HepG2 (cell line): ENCODE measurements at regions not wholly inside any gene's neighbourhood (a gene's known extent, or its start where the extent isn't known, plus 50 kb on each side); places are given as distances from the start of the nearest gene placed in this dataset.

Source experiments
- ATAC-seq: fragments of 200-7000 bp; cut with Tn5 transposase; 3 replicates; pipeline ENCODE4 v1.9.1; 2020; ENCODE audit warnings: mild to moderate bottlenecking, moderate library complexity
- BruUV-seq: library from RNA; stranded (reverse); fragments of 400-500 nt; replicated peaks from 2 replicates; lab custom pipeline; 2021; lab: Mats Ljungman, UMichigan
- CTCF ChIA-PET: fragments of 300-600 bp; formaldehyde crosslinking; extraction: SDS; loops from one replicate; lab custom pipeline; 2021; ENCODE audit warnings: low total read pairs, inconsistent platforms, low intra/inter-chr PET ratio; lab: Yijun Ruan, JAX
- POLR2A ChIA-PET: fragments of 350-600 bp; sonication (Branson Sonifier 250); formaldehyde crosslinking; loops from one replicate; lab custom pipeline; 2020; ENCODE audit warnings: antibody characterized with exemption, inconsistent platforms; lab: Yijun Ruan, JAX
- DNase-seq: peaks from one replicate; pipeline ENCODE4 v3.0.0-alpha.2; 2015; ENCODE audit warnings: low spot score
- FAIRE-seq: peaks from 3 replicates; lab custom pipeline; 2011; peaks lifted over from hg19 to GRCh38; lab: Jason Lieb, UNC
- H2AFZ ChIP-seq: one replicate; pipeline ENCODE4 v1.6.1; 2011; ENCODE audit warnings: low read length, inconsistent platforms
- H3K27ac ChIP-seq: fragments of 300-600 bp; 3 replicates; pipeline ENCODE4 v1.8.0; 2011; ENCODE audit warnings: mixed run types, mild to moderate bottlenecking, mixed read lengths, low read length, inconsistent platforms; ENCODE audit not compliant: insufficient read depth; ENCODE audit errors: extremely low read length
- H3K27me3 ChIP-seq, 2 experiments: fragments of 200-600 bp in 1 of 2; 2 replicates in 1 of 2; 3 replicates in 1 of 2; pipeline versions ENCODE4 v1.6.0 to v1.8.0; 2011; ENCODE audit warnings: low read length in 2 of 2, mild to moderate bottlenecking in 2 of 2, moderate library complexity in 2 of 2, inconsistent platforms in 1 of 2; ENCODE audit not compliant: insufficient read depth in 2 of 2, control insufficient read depth in 1 of 2
- H3K36me3 ChIP-seq, 2 experiments: fragments of 200-600 bp in 1 of 2; replicated peaks in 1 of 2; 2 replicates in 1 of 2; 3 replicates in 1 of 2; pipeline versions ENCODE4 v1.5.1 to v1.8.0; 2011; ENCODE audit warnings: low read length in 2 of 2, inconsistent platforms in 1 of 2; ENCODE audit not compliant: insufficient read depth in 2 of 2, control insufficient read depth in 1 of 2
- H3K4me1 ChIP-seq: 2 replicates; pipeline ENCODE4 v1.5.1; 2012; ENCODE audit warnings: low read length, inconsistent platforms; ENCODE audit not compliant: insufficient read depth
- H3K4me2 ChIP-seq: 2 replicates; pipeline ENCODE4 v1.6.0; 2011; ENCODE audit warnings: low read depth, low read length, inconsistent platforms
- H3K4me3 ChIP-seq, 3 experiments: fragments of 200-600 bp in 1 of 3; sonication (generic), shearing (Covaris generic) in 1 of 3; replicated peaks in 1 of 3; 2 replicates each; pipeline ENCODE4 v1.5.1; 2011 to 2016; ENCODE audit warnings: low read length in 3 of 3, inconsistent platforms in 2 of 3, low read depth in 2 of 3, mild to moderate bottlenecking in 2 of 3, control low read depth in 1 of 3, mixed read lengths in 1 of 3; ENCODE audit not compliant: insufficient read depth in 1 of 3
- H3K79me2 ChIP-seq: one replicate; pipeline ENCODE4 v1.6.1; 2011; ENCODE audit warnings: low read length, inconsistent platforms; ENCODE audit not compliant: insufficient read depth
- H3K9ac ChIP-seq: 2 replicates; pipeline ENCODE4 v1.6.0; 2011; ENCODE audit warnings: mild to moderate bottlenecking, low read depth, low read length, inconsistent platforms; ENCODE audit not compliant: insufficient read depth
- H3K9me3 ChIP-seq: 2 replicates; pipeline ENCODE4 v1.5.1; 2012; ENCODE audit warnings: mild to moderate bottlenecking, low read length
- H4K20me1 ChIP-seq: 2 replicates; pipeline ENCODE4 v1.6.0; 2011; ENCODE audit warnings: inconsistent platforms, mild to moderate bottlenecking, low read length, moderate library complexity; ENCODE audit not compliant: insufficient read depth
- ATM ChIP-seq: fragments of 450-650 bp; IDR thresholded peaks from 2 replicates; pipeline ENCODE4 v1.7.1; 2017; ENCODE audit warnings: mild to moderate bottlenecking, borderline replicate concordance
- RAD21 ChIP-seq: fragments of 450-650 bp; formaldehyde crosslinking; IDR thresholded peaks from 2 replicates; pipeline ENCODE4 v1.5.0; 2020; ENCODE audit warnings: mild to moderate bottlenecking
- RARA ChIP-seq: IDR thresholded peaks from 2 replicates; pipeline ENCODE4 v1.6.1; 2016; ENCODE audit warnings: missing genetic modification reagents, missing compliant biosample characterization
- SMC3 ChIP-seq: IDR thresholded peaks from 2 replicates; pipeline ENCODE4 v1.6.1; 2011; ENCODE audit warnings: low read length, improper control_type of control experiment
- STAG1 ChIP-seq: sonication (generic); formaldehyde crosslinking; IDR thresholded peaks from 2 replicates; pipeline ENCODE4 v1.4.0; 2020; ENCODE audit warnings: missing genetic modification reagents
- ZBTB20 ChIP-seq: sonication (generic); formaldehyde crosslinking; IDR thresholded peaks from 2 replicates; pipeline ENCODE4 v1.8.1; 2023; ENCODE audit warnings: missing genetic modification reagents, low read depth, mild to moderate bottlenecking, borderline replicate concordance
- ZNF17 ChIP-seq: sonication (generic); formaldehyde crosslinking; IDR thresholded peaks from 2 replicates; pipeline ENCODE4 v1.5.0; 2020; ENCODE audit warnings: mild to moderate bottlenecking, missing genetic modification reagents
- ZNF703 ChIP-seq: sonication (generic); formaldehyde crosslinking; IDR thresholded peaks from 2 replicates; pipeline ENCODE4 v1.5.1; 2020; ENCODE audit warnings: missing genetic modification reagents, mild to moderate bottlenecking, moderate library complexity, borderline replicate concordance
- ZSCAN29 ChIP-seq: sonication (generic); formaldehyde crosslinking; conservative IDR thresholded peaks from 2 replicates; pipeline ENCODE4 v1.4.0; 2020; ENCODE audit warnings: mild to moderate bottlenecking, missing genetic modification reagents
- ZSCAN31 ChIP-seq: sonication (generic); formaldehyde crosslinking; IDR thresholded peaks from 2 replicates; pipeline ENCODE4 v1.5.0; 2020; ENCODE audit warnings: low read depth, mild to moderate bottlenecking, missing genetic modification reagents
- WGBS: methylation state at CpG from one replicate; pipeline ENCODE4 v1.1.6; 2017; ENCODE audit warnings: low lambda C conversion rate; 5-methylcytosine and 5-hydroxymethylcytosine counted together
- in situ Hi-C: cut with HindIII; loops from 2 replicates; pipeline ENCODE4 v1.10.0; 2017; ENCODE audit warnings: low pct_unique_long_range_greater_than_20kb; ENCODE audit not compliant: extremely low pct_ligation_motif_present
- intact Hi-C: fragments of 100-400 bp; cut with micrococcal nuclease; formaldehyde crosslinking; loops from one replicate; pipeline ENCODE4 v1.10.0; 2022; ENCODE audit not compliant: unreplicated experiment
- TF ChIP-seq, protein P1 (sequence below): sonication (generic); formaldehyde crosslinking; IDR thresholded peaks from 2 replicates; pipeline ENCODE4 v1.5.1; 2020; ENCODE audit warnings: mild to moderate bottlenecking, missing genetic modification reagents, borderline replicate concordance
- TF ChIP-seq, protein P2 (sequence below): sonication (generic); formaldehyde crosslinking; IDR thresholded peaks from 2 replicates; pipeline ENCODE4 v1.4.0; 2020; ENCODE audit warnings: mild to moderate bottlenecking, missing genetic modification reagents
- TF ChIP-seq, protein P3 (sequence below): sonication (generic); formaldehyde crosslinking; IDR thresholded peaks from 2 replicates; pipeline ENCODE4 v1.5.0; 2020; ENCODE audit warnings: mild to moderate bottlenecking, missing genetic modification reagents, moderate library complexity
- TF ChIP-seq, protein P4 (sequence below): IDR thresholded peaks from 2 replicates; pipeline ENCODE4 v1.6.1; 2016; ENCODE audit warnings: missing compliant biosample characterization, missing genetic modification reagents, borderline replicate concordance

DNA sequence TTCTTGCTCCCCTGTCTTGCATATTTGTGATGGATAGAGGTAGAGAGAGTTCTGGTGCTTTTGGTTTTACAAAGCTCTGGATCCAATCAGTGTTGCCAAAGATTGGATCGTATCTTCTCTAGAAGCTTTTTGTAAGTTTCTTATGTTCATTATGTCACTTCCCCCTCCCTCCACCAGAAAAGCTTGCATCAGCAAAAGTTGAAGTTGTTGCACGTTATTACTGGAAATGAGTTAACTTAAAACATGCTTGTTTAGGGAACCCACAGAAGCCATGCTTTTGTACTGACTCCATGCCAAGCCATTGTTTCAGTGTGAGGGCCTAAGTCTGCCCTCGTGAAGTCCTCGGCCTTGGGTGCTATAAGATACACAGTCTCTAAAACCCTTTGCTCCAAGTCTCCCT is 186.5 kb downstream of the ERCC6L2 start (continued):
- TF ChIP-seq, protein P1, sequence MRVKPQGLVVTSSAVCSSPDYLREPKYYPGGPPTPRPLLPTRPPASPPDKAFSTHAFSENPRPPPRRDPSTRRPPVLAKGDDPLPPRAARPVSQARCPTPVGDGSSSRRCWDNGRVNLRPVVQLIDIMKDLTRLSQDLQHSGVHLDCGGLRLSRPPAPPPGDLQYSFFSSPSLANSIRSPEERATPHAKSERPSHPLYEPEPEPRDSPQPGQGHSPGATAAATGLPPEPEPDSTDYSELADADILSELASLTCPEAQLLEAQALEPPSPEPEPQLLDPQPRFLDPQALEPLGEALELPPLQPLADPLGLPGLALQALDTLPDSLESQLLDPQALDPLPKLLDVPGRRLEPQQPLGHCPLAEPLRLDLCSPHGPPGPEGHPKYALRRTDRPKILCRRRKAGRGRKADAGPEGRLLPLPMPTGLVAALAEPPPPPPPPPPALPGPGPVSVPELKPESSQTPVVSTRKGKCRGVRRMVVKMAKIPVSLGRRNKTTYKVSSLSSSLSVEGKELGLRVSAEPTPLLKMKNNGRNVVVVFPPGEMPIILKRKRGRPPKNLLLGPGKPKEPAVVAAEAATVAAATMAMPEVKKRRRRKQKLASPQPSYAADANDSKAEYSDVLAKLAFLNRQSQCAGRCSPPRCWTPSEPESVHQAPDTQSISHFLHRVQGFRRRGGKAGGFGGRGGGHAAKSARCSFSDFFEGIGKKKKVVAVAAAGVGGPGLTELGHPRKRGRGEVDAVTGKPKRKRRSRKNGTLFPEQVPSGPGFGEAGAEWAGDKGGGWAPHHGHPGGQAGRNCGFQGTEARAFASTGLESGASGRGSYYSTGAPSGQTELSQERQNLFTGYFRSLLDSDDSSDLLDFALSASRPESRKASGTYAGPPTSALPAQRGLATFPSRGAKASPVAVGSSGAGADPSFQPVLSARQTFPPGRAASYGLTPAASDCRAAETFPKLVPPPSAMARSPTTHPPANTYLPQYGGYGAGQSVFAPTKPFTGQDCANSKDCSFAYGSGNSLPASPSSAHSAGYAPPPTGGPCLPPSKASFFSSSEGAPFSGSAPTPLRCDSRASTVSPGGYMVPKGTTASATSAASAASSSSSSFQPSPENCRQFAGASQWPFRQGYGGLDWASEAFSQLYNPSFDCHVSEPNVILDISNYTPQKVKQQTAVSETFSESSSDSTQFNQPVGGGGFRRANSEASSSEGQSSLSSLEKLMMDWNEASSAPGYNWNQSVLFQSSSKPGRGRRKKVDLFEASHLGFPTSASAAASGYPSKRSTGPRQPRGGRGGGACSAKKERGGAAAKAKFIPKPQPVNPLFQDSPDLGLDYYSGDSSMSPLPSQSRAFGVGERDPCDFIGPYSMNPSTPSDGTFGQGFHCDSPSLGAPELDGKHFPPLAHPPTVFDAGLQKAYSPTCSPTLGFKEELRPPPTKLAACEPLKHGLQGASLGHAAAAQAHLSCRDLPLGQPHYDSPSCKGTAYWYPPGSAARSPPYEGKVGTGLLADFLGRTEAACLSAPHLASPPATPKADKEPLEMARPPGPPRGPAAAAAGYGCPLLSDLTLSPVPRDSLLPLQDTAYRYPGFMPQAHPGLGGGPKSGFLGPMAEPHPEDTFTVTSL (CRISPR knock-in tag), result no peak
- no peak for TF ChIP-seq ZSCAN29

DNA sequence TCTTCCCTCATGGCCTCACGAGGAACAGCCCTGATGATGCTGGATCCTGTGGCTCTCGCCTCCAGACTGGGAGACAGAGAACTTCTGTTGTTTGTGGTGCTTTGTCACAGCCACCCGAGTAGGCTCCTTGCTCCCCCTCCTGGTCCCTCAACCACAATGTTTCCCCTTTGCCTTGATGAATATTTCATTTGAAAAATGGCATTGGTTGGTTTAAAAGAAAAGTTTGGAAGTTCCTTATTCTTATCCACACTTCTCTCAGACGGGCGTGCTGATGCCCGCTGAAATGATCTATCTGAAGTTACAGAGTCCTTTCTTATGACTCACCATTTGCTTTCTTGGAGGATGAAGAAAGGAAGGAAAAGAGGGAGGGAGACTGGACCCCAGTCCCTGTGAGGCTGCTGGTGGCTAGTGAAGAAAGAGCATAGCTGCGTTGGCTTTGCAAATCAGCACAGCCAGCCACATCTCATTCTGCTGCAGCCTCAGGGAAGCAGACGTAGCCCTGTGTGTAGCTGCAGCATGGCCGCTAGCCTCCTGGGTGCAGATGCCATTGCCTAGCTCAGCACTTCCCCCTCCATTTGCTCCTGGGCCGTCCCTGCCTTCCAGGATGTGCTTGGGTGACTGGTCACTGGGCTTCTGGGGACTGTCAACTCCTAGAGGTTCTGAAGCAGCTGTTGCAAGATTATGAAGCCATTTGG is 185.9 kb downstream of the ERCC6L2 start:
- peaks cover 8% of the 10 kb centered on the region; the same call in 1 of the 2 replicates for H3K4me1 ChIP-seq
- no peaks in the 10 kb centered on the region for H3K9me3 ChIP-seq
- H3K27me3 ChIP-seq, result peaks cover 1 to 3% of the 10 kb centered on the region in 2 experiments; a peak in 2 of 5 replicates
- POLR2A ChIA-PET, result no interaction called here
- H3K27ac ChIP-seq, result no peak overlapping the region
- no peak overlapping the region for H3K4me2 ChIP-seq
- ATAC-seq, result peak; percentile 87
- 35% methylated on average over 8 of the region's 10 CpGs for WGBS
- DNase-seq, result peak; percentile 21
- no peak overlapping the region for H3K4me3 ChIP-seq
- intact Hi-C loops (loop anchor here (10.0 kb wide), 2 partner anchors 153 to 547 kb away; partner anchors contain the start of gene PTCH1), in situ Hi-C loops (no loop called here)
- no peaks in the 10 kb centered on the region for H3K79me2 ChIP-seq
- peak; percentile 85 for TF ChIP-seq STAG1 (CRISPR knock-in tag)
- no peak for TF ChIP-seq ATM
- TF ChIP-seq, protein P2, sequence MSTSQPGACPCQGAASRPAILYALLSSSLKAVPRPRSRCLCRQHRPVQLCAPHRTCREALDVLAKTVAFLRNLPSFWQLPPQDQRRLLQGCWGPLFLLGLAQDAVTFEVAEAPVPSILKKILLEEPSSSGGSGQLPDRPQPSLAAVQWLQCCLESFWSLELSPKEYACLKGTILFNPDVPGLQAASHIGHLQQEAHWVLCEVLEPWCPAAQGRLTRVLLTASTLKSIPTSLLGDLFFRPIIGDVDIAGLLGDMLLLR (CRISPR knock-in tag), result no peak
- no peak for TF ChIP-seq ZNF703
- TF ChIP-seq ZSCAN31 (CRISPR knock-in tag), result no peak
- no peak for TF ChIP-seq ZNF17
- TF ChIP-seq, protein P3, sequence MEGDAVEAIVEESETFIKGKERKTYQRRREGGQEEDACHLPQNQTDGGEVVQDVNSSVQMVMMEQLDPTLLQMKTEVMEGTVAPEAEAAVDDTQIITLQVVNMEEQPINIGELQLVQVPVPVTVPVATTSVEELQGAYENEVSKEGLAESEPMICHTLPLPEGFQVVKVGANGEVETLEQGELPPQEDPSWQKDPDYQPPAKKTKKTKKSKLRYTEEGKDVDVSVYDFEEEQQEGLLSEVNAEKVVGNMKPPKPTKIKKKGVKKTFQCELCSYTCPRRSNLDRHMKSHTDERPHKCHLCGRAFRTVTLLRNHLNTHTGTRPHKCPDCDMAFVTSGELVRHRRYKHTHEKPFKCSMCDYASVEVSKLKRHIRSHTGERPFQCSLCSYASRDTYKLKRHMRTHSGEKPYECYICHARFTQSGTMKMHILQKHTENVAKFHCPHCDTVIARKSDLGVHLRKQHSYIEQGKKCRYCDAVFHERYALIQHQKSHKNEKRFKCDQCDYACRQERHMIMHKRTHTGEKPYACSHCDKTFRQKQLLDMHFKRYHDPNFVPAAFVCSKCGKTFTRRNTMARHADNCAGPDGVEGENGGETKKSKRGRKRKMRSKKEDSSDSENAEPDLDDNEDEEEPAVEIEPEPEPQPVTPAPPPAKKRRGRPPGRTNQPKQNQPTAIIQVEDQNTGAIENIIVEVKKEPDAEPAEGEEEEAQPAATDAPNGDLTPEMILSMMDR (CRISPR knock-in tag), result peak; percentile 61
- TF ChIP-seq RARA, result no peak
- peak; percentile 65 for TF ChIP-seq SMC3
- peak; percentile 45; the same call in 1 of the 2 replicates for TF ChIP-seq RAD21
- TF ChIP-seq, protein P4, sequence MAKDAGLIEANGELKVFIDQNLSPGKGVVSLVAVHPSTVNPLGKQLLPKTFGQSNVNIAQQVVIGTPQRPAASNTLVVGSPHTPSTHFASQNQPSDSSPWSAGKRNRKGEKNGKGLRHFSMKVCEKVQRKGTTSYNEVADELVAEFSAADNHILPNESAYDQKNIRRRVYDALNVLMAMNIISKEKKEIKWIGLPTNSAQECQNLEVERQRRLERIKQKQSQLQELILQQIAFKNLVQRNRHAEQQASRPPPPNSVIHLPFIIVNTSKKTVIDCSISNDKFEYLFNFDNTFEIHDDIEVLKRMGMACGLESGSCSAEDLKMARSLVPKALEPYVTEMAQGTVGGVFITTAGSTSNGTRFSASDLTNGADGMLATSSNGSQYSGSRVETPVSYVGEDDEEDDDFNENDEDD (CRISPR knock-in tag), result no peak
- no peak for TF ChIP-seq ZBTB20 (CRISPR knock-in tag)
- BruUV-seq, result no TSS peak
- FAIRE-seq, result peak; percentile 71
- H3K9ac ChIP-seq, result no peak overlapping the region
- H4K20me1 ChIP-seq, result no peaks in the 10 kb centered on the region
- no peak overlapping the region for H2AFZ ChIP-seq
- H3K36me3 ChIP-seq, result no peaks in the 10 kb centered on the region
- CTCF ChIA-PET, result no interaction called here
